GM06990 (cell line): ENCODE measurements at regions not wholly inside any gene's neighbourhood (a gene's known extent, or its start where the extent isn't known, plus 50 kb on each side); places are given as distances from the start of the nearest gene placed in this dataset.

Experiments
- DNase-seq: peaks from one replicate; pipeline ENCODE4 v3.0.0-alpha.2; 2011; ENCODE audit not compliant: insufficient read length; ENCODE audit errors: extremely low read depth
- H3K27me3 ChIP-seq: replicated peaks from 2 replicates; pipeline ENCODE4 v1.6.0; 2011; ENCODE audit warnings: low read length; ENCODE audit not compliant: control insufficient read depth, insufficient read depth
- H3K36me3 ChIP-seq: 2 replicates; pipeline ENCODE4 v1.5.1; 2011; ENCODE audit warnings: low read length; ENCODE audit not compliant: control insufficient read depth, insufficient read depth
- H3K4me3 ChIP-seq: replicated peaks from 2 replicates; pipeline ENCODE4 v1.5.1; 2011; ENCODE audit warnings: low read depth, mild to moderate bottlenecking, control low read depth, low read length
- TF ChIP-seq, protein P1 (sequence below): IDR thresholded peaks from 2 replicates; pipeline ENCODE4 v1.5.1; 2011; ENCODE audit warnings: low read length, control low read depth, mild to moderate bottlenecking, inconsistent platforms; ENCODE audit not compliant: insufficient read depth, poor library complexity, severe bottlenecking

DNA sequence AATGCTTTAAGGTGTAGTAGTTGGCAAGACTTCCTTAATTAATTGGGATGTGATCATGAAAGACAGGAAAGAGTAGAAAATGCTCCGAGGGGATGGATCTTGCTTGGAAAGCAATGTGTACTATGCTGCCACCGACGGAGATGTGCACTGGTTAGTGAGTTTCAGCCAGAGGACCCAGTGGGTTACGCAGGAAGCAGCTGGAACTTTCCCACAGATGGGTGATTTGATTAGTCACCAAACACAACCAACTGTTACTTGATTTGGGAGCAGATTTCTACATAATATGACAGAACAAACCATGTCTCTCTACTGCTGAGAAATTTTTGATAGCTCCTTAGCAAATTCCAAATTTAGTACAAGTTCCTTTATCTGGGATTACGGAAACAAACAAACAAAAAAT is 245.4 kb upstream of the MCTP2 start:
- H3K36me3 ChIP-seq: no peaks in the 10 kb centered on the region
- H3K27me3 ChIP-seq: no peaks in the 10 kb centered on the region
- no peak for DNase-seq
- H3K4me3 ChIP-seq: no peak overlapping the region
- TF ChIP-seq, protein P1, sequence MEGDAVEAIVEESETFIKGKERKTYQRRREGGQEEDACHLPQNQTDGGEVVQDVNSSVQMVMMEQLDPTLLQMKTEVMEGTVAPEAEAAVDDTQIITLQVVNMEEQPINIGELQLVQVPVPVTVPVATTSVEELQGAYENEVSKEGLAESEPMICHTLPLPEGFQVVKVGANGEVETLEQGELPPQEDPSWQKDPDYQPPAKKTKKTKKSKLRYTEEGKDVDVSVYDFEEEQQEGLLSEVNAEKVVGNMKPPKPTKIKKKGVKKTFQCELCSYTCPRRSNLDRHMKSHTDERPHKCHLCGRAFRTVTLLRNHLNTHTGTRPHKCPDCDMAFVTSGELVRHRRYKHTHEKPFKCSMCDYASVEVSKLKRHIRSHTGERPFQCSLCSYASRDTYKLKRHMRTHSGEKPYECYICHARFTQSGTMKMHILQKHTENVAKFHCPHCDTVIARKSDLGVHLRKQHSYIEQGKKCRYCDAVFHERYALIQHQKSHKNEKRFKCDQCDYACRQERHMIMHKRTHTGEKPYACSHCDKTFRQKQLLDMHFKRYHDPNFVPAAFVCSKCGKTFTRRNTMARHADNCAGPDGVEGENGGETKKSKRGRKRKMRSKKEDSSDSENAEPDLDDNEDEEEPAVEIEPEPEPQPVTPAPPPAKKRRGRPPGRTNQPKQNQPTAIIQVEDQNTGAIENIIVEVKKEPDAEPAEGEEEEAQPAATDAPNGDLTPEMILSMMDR: no peak

DNA sequence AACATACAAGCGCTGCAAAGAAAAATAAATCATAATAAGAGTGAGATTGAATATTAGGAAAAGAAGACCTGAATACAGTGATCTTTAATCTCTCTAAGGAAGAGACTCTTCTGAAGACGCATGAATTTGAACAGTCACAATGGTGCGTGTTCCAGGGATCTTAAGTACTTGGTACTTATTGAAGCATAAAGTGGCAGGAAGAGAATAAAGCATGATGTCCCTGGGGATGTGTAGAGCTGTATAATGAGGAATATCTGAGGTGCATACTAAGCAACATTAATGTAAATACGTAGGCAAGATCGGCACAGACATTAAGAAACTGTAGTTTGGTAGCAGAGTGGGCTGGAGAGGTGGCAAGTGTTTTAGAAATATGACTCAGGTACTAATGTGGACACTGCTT is 246.2 kb upstream of the MCTP2 start:
- Histone ChIP-seq H3K27me3 (no peaks in the 10 kb centered on the region), H3K4me3 (no peak overlapping the region), H3K36me3 (no peaks in the 10 kb centered on the region)
- DNase-seq: no peak
- TF ChIP-seq, protein P1: no peak

DNA sequence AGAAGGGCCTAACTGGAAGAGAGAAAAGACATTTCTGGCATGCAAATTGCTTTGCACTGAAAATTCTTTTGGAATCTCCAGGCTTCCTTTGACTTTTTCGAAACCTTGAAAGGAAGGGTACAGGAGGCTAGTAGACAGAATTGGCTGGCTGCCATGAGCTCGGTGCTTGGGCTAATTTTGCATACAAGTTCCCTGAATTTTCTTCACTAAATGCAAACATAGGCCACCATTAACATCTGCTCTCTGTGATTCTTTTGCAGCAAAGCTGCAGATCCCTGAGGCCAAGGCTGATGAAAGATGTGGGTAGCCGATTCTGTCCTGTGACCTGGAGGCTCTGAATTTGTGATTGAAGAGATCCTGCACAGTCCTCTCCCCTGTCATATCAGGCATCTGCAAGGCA is 247.8 kb upstream of the MCTP2 start:
- Histone ChIP-seq H3K27me3 (no peaks in the 10 kb centered on the region), H3K36me3 (no peaks in the 10 kb centered on the region), H3K4me3 (no peak overlapping the region)
- TF ChIP-seq, protein P1: no peak
- no peak for DNase-seq

DNA sequence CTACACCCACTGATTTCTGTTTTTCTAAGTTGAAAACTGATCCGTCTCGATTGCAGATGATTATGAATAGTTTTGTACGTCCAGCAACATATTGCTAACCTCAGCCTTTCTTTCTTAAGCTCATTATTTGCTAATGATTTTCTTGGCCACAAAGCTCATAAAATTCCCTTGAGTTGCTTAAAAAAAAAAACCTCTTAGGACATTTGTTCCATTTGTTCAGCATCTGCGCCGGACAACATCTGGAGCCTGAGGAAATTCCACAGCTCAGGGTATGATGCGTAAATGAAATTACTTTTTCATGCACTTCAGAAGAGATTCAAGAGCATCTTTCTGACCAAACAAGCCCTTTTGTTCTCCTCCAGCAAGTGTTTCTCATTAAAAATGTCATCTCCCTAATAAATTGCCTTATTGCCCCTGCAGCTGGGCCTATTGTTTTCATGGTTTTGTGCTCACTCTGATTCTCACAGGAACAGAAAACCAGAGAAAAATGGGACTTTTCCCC is 249.1 kb upstream of the MCTP2 start:
- Histone ChIP-seq H3K27me3 (no peaks in the 10 kb centered on the region), H3K36me3 (no peaks in the 10 kb centered on the region), H3K4me3 (no peak overlapping the region)
- TF ChIP-seq, protein P1: no peak
- no peak for DNase-seq

DNA sequence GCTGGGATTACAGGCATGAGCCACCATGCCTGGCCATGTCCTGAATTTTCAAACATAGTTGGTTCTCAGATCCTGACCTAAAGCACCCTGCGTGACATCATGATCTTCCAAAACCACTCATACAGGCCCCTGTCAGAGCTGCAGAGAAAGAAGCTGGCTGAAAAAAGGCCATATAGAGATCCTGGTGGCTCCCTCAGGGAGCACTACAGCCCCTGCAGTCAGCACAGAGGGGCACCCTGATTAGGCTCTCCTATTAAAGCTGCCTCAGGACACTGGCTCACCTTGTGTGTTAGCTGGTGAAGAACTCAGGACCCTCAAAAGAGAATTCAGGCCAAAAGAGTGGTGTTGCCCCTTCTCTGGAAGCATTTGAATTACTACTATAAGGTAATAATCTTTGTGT is 249.7 kb upstream of the MCTP2 start:
- no peak for DNase-seq
- TF ChIP-seq, protein P1: no peak
- Histone ChIP-seq H3K36me3 (no peaks in the 10 kb centered on the region), H3K27me3 (no peaks in the 10 kb centered on the region), H3K4me3 (no peak overlapping the region)

- TF ChIP-seq, protein P1: no peak
- Histone ChIP-seq H3K4me3 (no peak overlapping the region), H3K36me3 (no peaks in the 10 kb centered on the region), H3K27me3 (no peaks in the 10 kb centered on the region)
- DNase-seq: no peak
Measured at GRCh38 chr15:93980261-93980911, 251.0 kb upstream of the MCTP2 start.
